Activated naive CD4-positive, alpha-beta T cell treated with anti-CD3 and anti-CD28 coated beads, Interleukin-2, amount 50 U/mL, for 16 hours (primary cell): ENCODE measurements at regions not wholly inside any gene's neighbourhood (a gene's known extent, or its start where the extent isn't known, plus 50 kb on each side); places are given as distances from the start of the nearest gene placed in this dataset.
"Not testable (repeated sequence)": the region's sequence is repeated elsewhere in the genome, so short reads cannot be mapped to it uniquely, and the experiment has no call there.

Source experiments
- DNase-seq: peaks from one replicate; pipeline ENCODE4 v3.0.0-alpha.2; 2020

GRCh38 chr16:66044089-66044488 is 322.4 kb upstream of the CDH5 start:
- DNase-seq: no peak

DNA sequence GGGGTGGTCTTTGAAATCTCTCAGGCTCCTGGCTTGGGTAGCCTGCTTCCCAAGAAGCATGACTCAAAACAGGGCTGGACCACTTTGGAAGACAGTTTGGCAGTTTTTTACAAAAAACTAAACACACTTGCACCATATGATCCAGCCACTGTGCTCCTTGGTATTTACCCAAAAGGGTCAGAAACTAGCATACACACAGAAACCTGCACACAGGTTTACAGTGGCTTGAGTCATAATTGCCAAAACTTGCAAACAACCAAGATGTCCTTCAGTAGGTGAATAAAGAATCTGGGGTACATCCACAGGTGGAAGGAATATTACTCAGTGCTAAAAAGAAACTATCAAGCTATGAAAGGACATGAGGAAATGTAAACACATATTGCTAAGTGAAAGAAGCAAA is 323.2 kb upstream of the CDH5 start:
- no peak for DNase-seq

GRCh38 chr16:66042341-66042740 is 324.1 kb upstream of the CDH5 start:
- DNase-seq: no peak

GRCh38 chr16:66041907-66042306 is 324.6 kb upstream of the CDH5 start:
- DNase-seq: no peak

DNA sequence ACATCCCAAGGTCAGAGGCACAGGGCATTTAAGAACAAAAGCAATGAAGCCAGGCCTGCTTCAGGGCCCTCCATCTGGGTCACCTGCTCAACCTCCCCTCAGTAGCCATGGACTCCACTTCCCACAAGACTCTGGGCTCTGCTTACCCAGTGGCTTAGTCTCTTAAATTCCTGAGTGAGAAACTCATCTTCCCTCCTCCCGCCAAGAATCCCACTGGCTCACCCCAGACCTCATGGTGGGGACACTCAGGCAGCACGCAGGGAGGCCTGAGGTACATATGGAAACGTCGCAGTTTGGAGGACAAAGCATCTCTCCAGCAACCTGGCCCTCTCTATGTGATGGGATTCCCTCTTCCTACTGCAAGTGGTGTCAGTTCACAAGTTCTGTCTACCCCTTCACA is 326.7 kb upstream of the CDH5 start:
- DNase-seq: no peak

- no peak for DNase-seq
Observed at GRCh38 chr16:66036793-66037715, 329.4 kb upstream of the CDH5 start.

GRCh38 chr16:66036184-66036583 is 330.3 kb upstream of the CDH5 start:
- no peak for DNase-seq

DNA sequence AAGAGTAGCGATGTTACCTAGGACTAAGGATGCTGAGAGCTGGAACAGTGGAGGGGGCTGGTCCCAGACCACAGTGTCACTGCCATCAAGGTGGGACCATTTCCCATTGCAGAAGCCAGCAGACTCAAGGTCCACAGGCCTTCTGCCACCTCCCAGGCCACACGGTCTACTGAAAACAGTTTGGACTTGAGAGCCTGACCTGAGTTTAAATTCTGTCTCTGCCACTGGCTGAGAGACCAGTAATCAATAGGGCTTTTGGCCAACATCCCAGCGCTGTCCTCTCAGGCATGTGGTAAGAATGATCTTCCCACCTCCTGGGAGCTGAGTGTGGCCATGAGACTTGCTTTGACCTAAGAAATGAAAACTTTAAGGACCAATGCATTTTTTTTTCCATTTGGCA is 331.4 kb upstream of the CDH5 start:
- no peak for DNase-seq

GRCh38 chr16:66032841-66033240 is 333.6 kb upstream of the CDH5 start:
- DNase-seq: no peak

DNA sequence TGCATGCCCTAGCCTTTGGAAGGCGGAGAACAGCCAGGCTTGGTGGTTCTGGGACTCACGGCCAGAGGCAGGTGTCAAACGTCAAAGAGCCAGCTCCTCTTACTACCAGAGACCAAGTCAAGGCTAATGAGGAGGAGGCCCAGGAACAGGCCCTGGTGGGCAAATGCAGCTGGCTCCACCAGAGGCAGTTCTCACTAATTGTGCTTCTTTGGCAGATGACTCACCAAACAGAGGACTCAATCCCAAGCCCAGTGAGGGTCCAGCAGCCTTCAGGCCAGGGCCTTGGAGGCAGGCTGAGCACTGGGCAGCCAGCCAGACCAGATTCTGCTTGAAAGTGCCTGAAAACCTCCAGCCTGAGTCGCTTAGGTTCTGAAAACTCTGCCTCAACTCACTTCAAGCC is 336.5 kb upstream of the CDH5 start:
- DNase-seq: no peak

DNA sequence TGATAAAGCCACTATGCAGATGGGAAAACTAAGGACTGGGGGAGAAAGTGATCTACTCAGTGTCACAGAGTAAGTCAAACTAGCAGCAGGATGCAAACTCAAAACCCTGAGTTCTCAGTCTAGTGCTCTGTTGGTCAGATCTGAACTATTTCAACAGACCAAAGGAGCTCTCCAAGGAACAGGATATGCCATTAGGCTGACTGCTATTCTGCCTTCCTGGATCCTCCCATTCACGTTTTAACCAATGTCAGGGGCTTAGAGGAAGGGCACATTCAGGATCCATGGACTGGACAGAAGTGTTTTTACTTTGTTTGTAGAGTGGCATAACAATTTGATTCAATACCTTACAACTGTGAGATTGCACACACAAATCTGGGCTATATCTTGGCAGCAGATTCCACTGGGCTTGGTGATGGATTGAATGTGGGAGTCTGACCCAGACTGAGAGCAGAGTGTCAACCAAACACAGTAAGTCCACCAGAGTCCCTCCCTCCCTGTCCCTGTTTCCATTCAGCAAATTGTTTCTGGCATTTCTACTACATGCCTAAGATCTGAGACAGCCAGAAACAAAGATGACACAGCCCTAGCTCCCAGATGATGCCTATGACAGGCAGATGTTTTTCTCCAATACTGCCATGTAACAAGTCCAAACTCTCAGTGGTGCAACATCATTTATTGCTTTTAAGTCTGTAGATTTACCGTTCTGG is 337.8 kb upstream of the CDH5 start:
- no peak for DNase-seq

GRCh38 chr16:66026787-66027330 is 339.6 kb upstream of the CDH5 start:
- DNase-seq: no peak

DNA sequence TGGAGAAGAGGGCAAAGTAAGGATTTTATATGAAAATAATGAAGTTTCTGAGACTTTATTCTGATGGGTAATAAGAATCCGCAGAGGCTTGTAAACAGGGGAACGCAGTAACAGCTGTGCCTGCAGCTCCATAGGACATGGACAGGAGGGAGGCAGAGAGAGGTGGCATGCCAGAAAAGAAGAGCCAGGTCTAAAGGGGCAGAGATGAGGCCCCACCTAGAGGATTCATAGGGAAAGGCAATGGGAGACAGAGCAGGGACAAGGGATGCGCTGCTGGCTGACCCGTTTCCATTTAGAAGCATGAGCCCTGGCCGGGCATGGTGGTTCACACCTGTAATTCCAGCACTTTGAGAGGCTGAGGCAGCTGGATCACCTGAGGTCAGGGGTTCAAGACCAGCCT is 340.3 kb upstream of the CDH5 start:
- no peak for DNase-seq

- no peak for DNase-seq
Observed at GRCh38 chr16:66025751-66026150, 340.7 kb upstream of the CDH5 start.

DNA sequence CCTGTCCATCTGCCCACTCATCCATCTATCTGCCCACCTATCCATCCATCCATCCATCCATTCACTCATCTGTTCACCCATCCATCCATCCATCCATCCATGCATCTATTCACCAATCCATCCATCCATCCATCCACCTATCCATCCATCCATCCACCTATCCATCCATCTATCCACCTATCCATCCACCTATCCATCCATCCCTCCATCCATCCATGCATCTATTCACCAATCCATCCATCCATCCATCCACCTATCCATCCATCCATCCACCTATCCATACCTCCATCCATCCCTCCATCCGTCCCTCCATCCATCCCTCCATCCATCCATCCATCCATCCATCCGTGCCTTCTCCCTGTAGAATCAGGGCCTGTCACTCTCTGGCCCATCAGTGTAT is 341.9 kb upstream of the CDH5 start:
- not testable (repeated sequence) for DNase-seq

GRCh38 chr16:66023481-66023880 is 343.0 kb upstream of the CDH5 start:
- no peak for DNase-seq

DNA sequence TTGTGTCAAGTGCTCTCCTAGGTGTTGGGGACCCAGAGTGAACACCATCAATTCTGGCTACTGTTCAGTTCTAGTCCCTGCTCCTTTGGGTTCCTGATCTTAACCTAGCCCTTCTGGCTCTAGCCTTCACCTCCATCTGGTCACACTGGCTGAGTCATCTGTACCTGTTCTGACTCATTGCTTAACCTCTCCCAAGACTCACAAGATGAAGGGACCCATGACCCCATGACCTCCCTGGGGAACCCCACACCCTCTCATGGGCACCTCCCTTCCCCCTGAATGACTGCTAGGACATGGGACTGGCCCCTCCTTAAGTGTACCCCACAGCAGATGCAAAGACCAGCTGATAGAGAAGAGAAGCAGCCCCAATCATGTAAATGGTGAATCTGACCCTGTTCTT is 345.8 kb upstream of the CDH5 start:
- no peak for DNase-seq

DNA sequence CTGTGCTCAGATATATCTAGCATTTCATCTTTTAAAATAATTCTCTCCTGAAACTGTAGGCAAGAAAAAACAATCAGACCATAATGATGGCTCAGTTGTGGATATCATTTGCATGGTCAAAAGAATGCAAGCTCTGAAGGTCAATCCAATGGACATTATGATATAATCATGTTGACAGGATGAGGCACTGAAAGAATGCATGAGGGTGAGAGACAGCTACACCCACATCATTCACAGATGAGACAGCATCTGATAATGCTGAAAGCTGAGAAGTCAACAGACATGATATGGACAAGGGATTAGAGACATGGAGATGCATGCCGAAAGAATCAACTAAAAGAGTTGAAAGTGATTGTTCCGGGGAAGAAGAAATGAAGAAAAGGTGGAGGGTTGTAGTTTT is 346.4 kb upstream of the CDH5 start:
- DNase-seq: no peak

GRCh38 chr16:66019502-66019901 is 347.0 kb upstream of the CDH5 start:
- DNase-seq: not testable (repeated sequence)

GRCh38 chr16:66014221-66014620 is 352.3 kb upstream of the CDH5 start:
- DNase-seq: no peak

DNA sequence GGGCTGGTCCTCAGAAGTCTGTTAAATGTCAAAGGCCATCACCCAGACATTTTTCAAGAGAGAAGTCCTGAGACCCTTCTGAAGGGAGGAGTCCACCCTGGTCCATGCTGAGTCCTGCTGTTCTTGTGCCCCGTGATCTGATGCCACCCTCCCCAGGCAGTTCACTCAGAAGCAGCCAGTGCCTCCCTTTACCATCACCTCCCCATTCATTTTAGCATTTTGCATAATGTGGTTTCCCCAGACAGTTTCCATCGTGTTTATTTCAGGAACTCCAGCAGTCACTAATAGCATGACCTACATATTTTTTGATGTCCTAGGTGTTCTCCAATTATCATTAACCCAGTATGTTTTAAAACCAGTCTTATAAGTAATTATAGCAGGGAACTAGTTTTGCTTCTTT is 353.0 kb upstream of the CDH5 start:
- DNase-seq: no peak

- DNase-seq: no peak
Observed at GRCh38 chr16:66008136-66008535, 358.4 kb upstream of the CDH5 start.

DNA sequence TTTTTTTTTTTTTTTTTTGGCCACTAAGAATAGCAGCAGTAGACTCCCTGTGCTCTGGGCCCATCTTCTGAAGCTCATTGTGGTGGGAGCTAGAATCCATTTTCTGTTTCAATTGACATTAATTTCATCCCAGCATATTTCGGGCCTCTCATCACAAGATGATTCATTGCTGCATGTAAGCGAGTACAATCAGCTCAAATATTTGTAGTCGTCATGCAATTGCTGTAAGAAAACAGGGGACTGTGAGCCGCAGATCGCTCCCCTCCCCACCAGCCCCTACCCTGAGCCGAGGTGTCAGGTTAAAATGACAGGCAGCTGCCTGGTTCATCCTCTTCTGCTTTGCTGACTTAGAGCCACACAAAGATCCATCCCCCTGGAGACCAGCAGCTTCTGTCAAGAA is 358.8 kb upstream of the CDH5 start:
- DNase-seq: no peak

DNA sequence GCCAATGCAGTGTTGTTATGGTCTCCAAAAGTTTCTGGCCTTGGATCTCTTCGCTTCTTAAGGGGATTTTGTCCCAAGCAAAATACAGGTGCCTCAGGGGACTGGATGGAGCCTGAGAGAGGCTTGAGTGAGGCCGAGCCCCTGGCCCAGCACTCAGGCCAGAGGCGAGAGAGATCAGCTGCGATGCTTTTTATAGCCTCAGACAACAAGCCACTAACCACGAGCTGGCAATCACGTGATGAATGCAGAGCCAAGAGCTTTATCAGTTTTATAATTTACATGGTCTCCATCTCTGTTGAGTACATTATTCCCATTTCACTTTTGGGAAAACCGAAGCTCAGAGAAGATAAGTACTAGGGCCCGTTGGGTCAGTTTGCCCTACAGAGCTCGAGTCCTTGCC is 360.0 kb upstream of the CDH5 start:
- no peak for DNase-seq
